Hepatocyte (in vitro differentiated cells): ENCODE measurements at regions not wholly inside any gene's neighbourhood (a gene's known extent, or its start where the extent isn't known, plus 50 kb on each side); places are given as distances from the start of the nearest gene placed in this dataset.

Source experiments
- EZH2 ChIP-seq: fragments of 200-600 bp; sonication (generic); IDR thresholded peaks from 2 replicates; pipeline ENCODE4 v1.6.1; 2016; ENCODE audit warnings: antibody characterized with exemption, mild to moderate bottlenecking, borderline replicate concordance
- EZH2phosphoT487 ChIP-seq: fragments of 200-600 bp; sonication (generic); IDR thresholded peaks from one replicate; pipeline ENCODE4 v1.6.1; 2018; ENCODE audit warnings: antibody characterized with exemption, mild to moderate bottlenecking, low read depth, moderate library complexity; ENCODE audit not compliant: unreplicated experiment, severe bottlenecking
- TF ChIP-seq, protein P1 (sequence below): fragments of 200-600 bp; sonication (generic); IDR thresholded peaks from 2 replicates; pipeline ENCODE4 v1.5.1; 2016; ENCODE audit warnings: antibody characterized with exemption, mild to moderate bottlenecking; ENCODE audit not compliant: poor library complexity

GRCh38 chr7:42400211-42400772, 163.3 kb upstream of the GLI3 start:
- TF ChIP-seq, protein P1, sequence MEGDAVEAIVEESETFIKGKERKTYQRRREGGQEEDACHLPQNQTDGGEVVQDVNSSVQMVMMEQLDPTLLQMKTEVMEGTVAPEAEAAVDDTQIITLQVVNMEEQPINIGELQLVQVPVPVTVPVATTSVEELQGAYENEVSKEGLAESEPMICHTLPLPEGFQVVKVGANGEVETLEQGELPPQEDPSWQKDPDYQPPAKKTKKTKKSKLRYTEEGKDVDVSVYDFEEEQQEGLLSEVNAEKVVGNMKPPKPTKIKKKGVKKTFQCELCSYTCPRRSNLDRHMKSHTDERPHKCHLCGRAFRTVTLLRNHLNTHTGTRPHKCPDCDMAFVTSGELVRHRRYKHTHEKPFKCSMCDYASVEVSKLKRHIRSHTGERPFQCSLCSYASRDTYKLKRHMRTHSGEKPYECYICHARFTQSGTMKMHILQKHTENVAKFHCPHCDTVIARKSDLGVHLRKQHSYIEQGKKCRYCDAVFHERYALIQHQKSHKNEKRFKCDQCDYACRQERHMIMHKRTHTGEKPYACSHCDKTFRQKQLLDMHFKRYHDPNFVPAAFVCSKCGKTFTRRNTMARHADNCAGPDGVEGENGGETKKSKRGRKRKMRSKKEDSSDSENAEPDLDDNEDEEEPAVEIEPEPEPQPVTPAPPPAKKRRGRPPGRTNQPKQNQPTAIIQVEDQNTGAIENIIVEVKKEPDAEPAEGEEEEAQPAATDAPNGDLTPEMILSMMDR: no peak
- TF ChIP-seq EZH2: no peak
- TF ChIP-seq EZH2phosphoT487: no peak
